ENCODE measurements at regions not wholly inside any gene's neighbourhood (a gene's known extent, or its start where the extent isn't known, plus 50 kb on each side); places are given as distances from the start of the nearest gene placed in this dataset.
"Not testable (repeated sequence)": the region's sequence is repeated elsewhere in the genome, so short reads cannot be mapped to it uniquely, and the experiment has no call there.

- no peak overlapping the region for H3K4me3 ChIP-seq (ENCODE audit: low read depth, low read length)
- TF ChIP-seq CTCF (IDR thresholded peaks at IDR 0.05; ENCODE audit: insufficient read depth, low read length, severe bottlenecking): no peak
- no peak for FAIRE-seq
These were observed 57.6 kb downstream of the CCDC59 start for GRCh38 chr12:82300611-82301010.

GRCh38 chr12:82299319-82300025 is 58.7 kb downstream of the CCDC59 start:
- no peaks in the 10 kb centered on the region for H3K27me3 ChIP-seq (ENCODE audit: control insufficient read depth, insufficient read depth, low read length)
- DNase-seq (ENCODE audit: low read depth) (peak; percentile 8), FAIRE-seq (no peak)
- no peak overlapping the region for H3K4me3 ChIP-seq (ENCODE audit: low read depth, low read length)
- H3K36me3 ChIP-seq (ENCODE audit: control insufficient read depth, insufficient read depth, low read length): no peaks in the 10 kb centered on the region
- no peak for TF ChIP-seq CTCF (IDR thresholded peaks at IDR 0.05; ENCODE audit: insufficient read depth, low read length, severe bottlenecking)

More at GRCh38 chr12:82300611-82301010, 57.6 kb downstream of the CCDC59 start:
- H3K27me3 ChIP-seq (ENCODE audit: control insufficient read depth, insufficient read depth, low read length): no peaks in the 10 kb centered on the region
- no peaks in the 10 kb centered on the region for H3K36me3 ChIP-seq (ENCODE audit: control insufficient read depth, insufficient read depth, low read length)
- no peak for DNase-seq (ENCODE audit: low read depth)

- no peak for DNase-seq (ENCODE audit: low read depth)
- no peak for TF ChIP-seq CTCF (IDR thresholded peaks at IDR 0.05; ENCODE audit: insufficient read depth, low read length, severe bottlenecking)
- no peak for FAIRE-seq
- H3K36me3 ChIP-seq (ENCODE audit: control insufficient read depth, insufficient read depth, low read length): no peaks in the 10 kb centered on the region
- no peak overlapping the region for H3K4me3 ChIP-seq (ENCODE audit: low read depth, low read length)
- no peaks in the 10 kb centered on the region for H3K27me3 ChIP-seq (ENCODE audit: control insufficient read depth, insufficient read depth, low read length)
These were observed 67.8 kb downstream of the CCDC59 start for GRCh38 chr12:82290415-82290814.

GRCh38 chr12:82281335-82281734 is 76.9 kb downstream of the CCDC59 start:
- FAIRE-seq; DNase-seq (ENCODE audit: low read depth): not testable (repeated sequence)

GRCh38 chr12:82279536-82280058 is 78.6 kb downstream of the CCDC59 start:
- H3K4me3 ChIP-seq (ENCODE audit: low read depth, low read length): no peak overlapping the region
- TF ChIP-seq CTCF (IDR thresholded peaks at IDR 0.05; ENCODE audit: insufficient read depth, low read length, severe bottlenecking): no peak
- DNase-seq (ENCODE audit: low read depth): no peak
- H3K27me3 ChIP-seq (ENCODE audit: control insufficient read depth, insufficient read depth, low read length): no peaks in the 10 kb centered on the region
- H3K36me3 ChIP-seq (ENCODE audit: control insufficient read depth, insufficient read depth, low read length): no peaks in the 10 kb centered on the region
- no peak for FAIRE-seq

More at GRCh38 chr12:82281335-82281734, 76.9 kb downstream of the CCDC59 start:
- H3K27me3 ChIP-seq (ENCODE audit: control insufficient read depth, insufficient read depth, low read length); H3K4me3 ChIP-seq (ENCODE audit: low read depth, low read length); H3K36me3 ChIP-seq (ENCODE audit: control insufficient read depth, insufficient read depth, low read length): not testable (repeated sequence)

GRCh38 chr12:82277582-82277981 is 80.6 kb downstream of the CCDC59 start:
- no peaks in the 10 kb centered on the region for H3K36me3 ChIP-seq (ENCODE audit: control insufficient read depth, insufficient read depth, low read length)
- TF ChIP-seq CTCF (IDR thresholded peaks at IDR 0.05; ENCODE audit: insufficient read depth, low read length, severe bottlenecking): no peak
- no peak overlapping the region for H3K4me3 ChIP-seq (ENCODE audit: low read depth, low read length)
- H3K27me3 ChIP-seq (ENCODE audit: control insufficient read depth, insufficient read depth, low read length): no peaks in the 10 kb centered on the region
- DNase-seq (ENCODE audit: low read depth): no peak
- FAIRE-seq: no peak
